Ovary (tissue), 3 donors: ENCODE measurements at regions not wholly inside any gene's neighbourhood (a gene's known extent, or its start where the extent isn't known, plus 50 kb on each side); places are given as distances from the start of the nearest gene placed in this dataset.

Experiments used
- CTCF ChIP-seq, 3 donors: fragments of 450-650 bp in 2 of 3; fragments of 200-600 bp in 1 of 3; IDR thresholded peaks; one replicate each; pipeline versions ENCODE4 v1.5.1 to v1.8.0; 2016 to 2022; ENCODE audit warnings: antibody characterized with exemption in 3 of 3, mild to moderate bottlenecking in 1 of 3
- POLR2A ChIP-seq: fragments of 450-650 bp; IDR thresholded peaks from one replicate; pipeline ENCODE4 v1.6.1; 2017; ENCODE audit warnings: antibody characterized with exemption, mild to moderate bottlenecking, moderate library complexity
- donor health status: DM: no; HTN: no; CAD: no.

GRCh38 chr6:1479601-1480221 lies 90.3 kb downstream of the FOXF2 start:
- no peak for TF ChIP-seq POLR2A
- TF ChIP-seq CTCF (IDR thresholded peaks at IDR 0.05), result no peak
